ACC112 (cell line): ENCODE measurements at regions not wholly inside any gene's neighbourhood (a gene's known extent, or its start where the extent isn't known, plus 50 kb on each side); places are given as distances from the start of the nearest gene placed in this dataset.
"Not testable (repeated sequence)": the region's sequence is repeated elsewhere in the genome, so short reads cannot be mapped to it uniquely, and the experiment has no call there.

Source experiments
- H2AFZ ChIP-seq: fragments of 200-600 bp; sonication (generic); one replicate; pipeline ENCODE4 v1.6.0; 2017; ENCODE audit warnings: antibody characterized with exemption, low read length; ENCODE audit not compliant: unreplicated experiment
- H3K27ac ChIP-seq: fragments of 200-600 bp; sonication (generic); 2 replicates; pipeline ENCODE4 v1.5.1; 2014; ENCODE audit warnings: low read depth, mild to moderate bottlenecking, antibody characterized with exemption, low read length, moderate library complexity
- H3K27me3 ChIP-seq: fragments of 200-600 bp; sonication (generic); 2 replicates; pipeline ENCODE4 v1.6.1; 2014; ENCODE audit warnings: mild to moderate bottlenecking, antibody characterized with exemption, low read length, moderate library complexity, mixed read lengths; ENCODE audit not compliant: insufficient read depth
- H3K36me3 ChIP-seq: fragments of 200-600 bp; sonication (generic); 2 replicates; pipeline ENCODE4 v1.6.1; 2016; ENCODE audit warnings: mild to moderate bottlenecking, antibody characterized with exemption, low read length, moderate library complexity, mixed read lengths; ENCODE audit not compliant: insufficient read depth
- H3K4me1 ChIP-seq: fragments of 200-600 bp; sonication (generic); one replicate; pipeline ENCODE4 v1.6.1; 2016; ENCODE audit warnings: low read length, mixed read lengths; ENCODE audit not compliant: insufficient read depth, unreplicated experiment, control insufficient read depth
- H3K4me3 ChIP-seq: fragments of 200-600 bp; sonication (generic); 2 replicates; pipeline ENCODE4 v1.5.1; 2014; ENCODE audit warnings: mild to moderate bottlenecking, low read depth, low read length
- H3K79me2 ChIP-seq: fragments of 200-600 bp; sonication (generic); one replicate; pipeline ENCODE4 v1.6.0; 2016; ENCODE audit warnings: low read length; ENCODE audit not compliant: control insufficient read depth, unreplicated experiment, insufficient read depth

GRCh38 chr1:213492161-213493041, 441.4 kb downstream of the RPS6KC1 start:
- H3K36me3 ChIP-seq: no peaks in the 10 kb centered on the region
- H3K27ac ChIP-seq: no peak overlapping the region
- no peaks in the 10 kb centered on the region for H3K4me1 ChIP-seq
- no peak overlapping the region for H3K4me3 ChIP-seq
- no peak overlapping the region for H2AFZ ChIP-seq
- no peaks in the 10 kb centered on the region for H3K27me3 ChIP-seq
- no peaks in the 10 kb centered on the region for H3K79me2 ChIP-seq

DNA sequence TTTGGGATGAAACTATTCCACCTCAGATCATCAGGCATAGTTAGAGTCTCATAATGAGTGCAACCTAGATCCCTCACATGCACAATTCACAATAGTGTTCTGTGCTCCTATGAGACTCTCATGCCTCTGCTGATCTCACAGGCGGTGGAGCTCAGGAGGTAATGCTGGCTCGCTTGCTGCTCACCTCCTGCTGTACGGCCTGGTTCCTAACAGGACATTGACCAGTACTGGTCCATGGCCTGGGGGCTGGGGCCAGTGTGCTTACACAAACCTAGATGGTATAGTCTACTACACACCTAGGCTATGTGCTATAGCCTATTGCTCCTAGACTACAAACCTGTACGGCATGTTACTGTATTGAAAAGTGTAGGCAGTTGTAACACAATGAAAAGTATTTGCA, 448.4 kb downstream of the RPS6KC1 start:
- H3K4me3 ChIP-seq: no peak overlapping the region
- no peak overlapping the region for H3K27ac ChIP-seq
- no peaks in the 10 kb centered on the region for H3K79me2 ChIP-seq
- H3K4me1 ChIP-seq: no peaks in the 10 kb centered on the region
- H3K27me3 ChIP-seq: no peaks in the 10 kb centered on the region
- H3K36me3 ChIP-seq: no peaks in the 10 kb centered on the region
- H2AFZ ChIP-seq: no peak overlapping the region

GRCh38 chr1:213507472-213508223, 456.6 kb downstream of the RPS6KC1 start:
- Histone ChIP-seq H2AFZ (no peak overlapping the region), H3K27me3 (no peaks in the 10 kb centered on the region), H3K27ac (no peak overlapping the region), H3K36me3 (no peaks in the 10 kb centered on the region), H3K79me2 (no peaks in the 10 kb centered on the region), H3K4me1 (no peaks in the 10 kb centered on the region), H3K4me3 (no peak overlapping the region)

- H3K79me2 ChIP-seq: no peaks in the 10 kb centered on the region
- no peaks in the 10 kb centered on the region for H3K4me1 ChIP-seq
- H3K36me3 ChIP-seq: no peaks in the 10 kb centered on the region
- H3K27ac ChIP-seq: no peak overlapping the region
- H3K4me3 ChIP-seq: no peak overlapping the region
- H2AFZ ChIP-seq: no peak overlapping the region
- no peaks in the 10 kb centered on the region for H3K27me3 ChIP-seq
Measured at GRCh38 chr1:213511173-213511572, 460.1 kb downstream of the RPS6KC1 start.

- no peak overlapping the region for H2AFZ ChIP-seq
Measured at GRCh38 chr1:213512316-213512715, 461.3 kb downstream of the RPS6KC1 start.

GRCh38 chr1:213513006-213513405, 462.0 kb downstream of the RPS6KC1 start:
- H3K27me3 ChIP-seq: no peaks in the 10 kb centered on the region
- H2AFZ ChIP-seq: no peak overlapping the region
- H3K36me3 ChIP-seq: no peaks in the 10 kb centered on the region
- H3K4me1 ChIP-seq: no peaks in the 10 kb centered on the region
- no peak overlapping the region for H3K27ac ChIP-seq
- H3K79me2 ChIP-seq: no peaks in the 10 kb centered on the region
- H3K4me3 ChIP-seq: no peak overlapping the region

More at GRCh38 chr1:213512316-213512715, 461.3 kb downstream of the RPS6KC1 start:
- Histone ChIP-seq H3K79me2 (no peaks in the 10 kb centered on the region), H3K36me3 (no peaks in the 10 kb centered on the region), H3K27ac (no peak overlapping the region), H3K4me3 (no peak overlapping the region), H3K27me3 (no peaks in the 10 kb centered on the region), H3K4me1 (no peaks in the 10 kb centered on the region)

DNA sequence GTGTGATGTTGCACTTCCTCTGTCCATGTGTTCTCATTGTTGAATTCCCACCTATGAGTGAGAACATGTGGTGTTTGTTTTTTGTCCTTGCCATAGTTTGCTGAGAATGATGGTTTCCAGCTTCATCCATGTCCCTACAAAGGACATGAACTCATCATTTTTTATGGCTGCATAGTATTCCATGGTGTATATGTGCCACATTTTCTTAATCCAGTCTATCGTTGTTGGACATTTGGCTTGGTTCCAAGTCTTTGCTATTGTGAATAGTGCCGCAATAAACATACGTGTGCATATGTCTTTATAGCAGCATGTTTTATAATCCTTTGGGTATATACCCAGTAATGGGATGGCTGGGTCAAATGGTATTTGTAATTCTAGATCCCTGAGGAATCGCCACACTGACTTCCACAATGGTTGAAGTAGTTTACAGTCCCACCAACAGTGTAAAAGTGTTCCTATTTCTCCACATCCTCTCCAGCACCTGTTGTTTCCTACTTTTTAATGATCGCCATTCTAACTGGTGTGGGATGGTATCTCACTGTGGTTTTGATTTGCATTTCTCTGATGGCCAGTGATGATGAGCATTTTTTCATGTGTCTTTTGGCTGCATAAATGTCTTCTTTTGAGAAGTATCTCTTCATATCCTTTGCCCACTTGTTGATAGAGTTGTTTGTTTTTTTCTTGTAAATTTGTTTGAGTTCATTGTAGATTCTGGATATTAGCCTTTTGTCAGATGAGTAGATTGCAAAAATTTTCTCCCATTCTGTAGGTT, 463.6 kb downstream of the RPS6KC1 start:
- H3K4me3 ChIP-seq, H3K79me2 ChIP-seq, H2AFZ ChIP-seq, H3K36me3 ChIP-seq, H3K27ac ChIP-seq, H3K4me1 ChIP-seq, H3K27me3 ChIP-seq: not testable (repeated sequence)

DNA sequence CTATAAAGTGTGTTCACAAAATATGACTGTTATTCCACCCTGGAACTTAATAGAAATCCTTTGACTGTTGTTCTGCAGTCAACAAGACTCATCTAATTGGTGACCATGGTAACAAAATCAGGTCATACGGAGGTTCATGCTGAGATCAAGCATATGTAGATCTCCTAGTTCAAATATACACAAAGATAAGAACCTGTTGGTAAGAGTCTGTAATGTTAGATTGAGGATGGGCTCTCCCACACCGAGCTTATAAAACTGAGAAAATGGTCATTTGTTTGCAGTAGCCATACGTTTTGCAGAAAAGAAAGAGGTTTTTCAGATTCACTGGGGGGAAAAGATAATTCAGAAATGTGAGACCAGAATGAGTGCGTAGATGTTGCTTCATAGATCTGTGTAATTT, 468.1 kb downstream of the RPS6KC1 start:
- Histone ChIP-seq H3K79me2 (no peaks in the 10 kb centered on the region), H2AFZ (no peak overlapping the region), H3K27me3 (no peaks in the 10 kb centered on the region), H3K4me1 (no peaks in the 10 kb centered on the region), H3K36me3 (no peaks in the 10 kb centered on the region), H3K4me3 (no peak overlapping the region), H3K27ac (no peak overlapping the region)

GRCh38 chr1:213521206-213521605, 466.6 kb upstream of the PROX1 start:
- no peaks in the 10 kb centered on the region for H3K4me1 ChIP-seq
- no peaks in the 10 kb centered on the region for H3K27me3 ChIP-seq
- H3K79me2 ChIP-seq: no peaks in the 10 kb centered on the region
- H3K27ac ChIP-seq: no peak overlapping the region
- no peak overlapping the region for H2AFZ ChIP-seq
- no peak overlapping the region for H3K4me3 ChIP-seq
- H3K36me3 ChIP-seq: no peaks in the 10 kb centered on the region

DNA sequence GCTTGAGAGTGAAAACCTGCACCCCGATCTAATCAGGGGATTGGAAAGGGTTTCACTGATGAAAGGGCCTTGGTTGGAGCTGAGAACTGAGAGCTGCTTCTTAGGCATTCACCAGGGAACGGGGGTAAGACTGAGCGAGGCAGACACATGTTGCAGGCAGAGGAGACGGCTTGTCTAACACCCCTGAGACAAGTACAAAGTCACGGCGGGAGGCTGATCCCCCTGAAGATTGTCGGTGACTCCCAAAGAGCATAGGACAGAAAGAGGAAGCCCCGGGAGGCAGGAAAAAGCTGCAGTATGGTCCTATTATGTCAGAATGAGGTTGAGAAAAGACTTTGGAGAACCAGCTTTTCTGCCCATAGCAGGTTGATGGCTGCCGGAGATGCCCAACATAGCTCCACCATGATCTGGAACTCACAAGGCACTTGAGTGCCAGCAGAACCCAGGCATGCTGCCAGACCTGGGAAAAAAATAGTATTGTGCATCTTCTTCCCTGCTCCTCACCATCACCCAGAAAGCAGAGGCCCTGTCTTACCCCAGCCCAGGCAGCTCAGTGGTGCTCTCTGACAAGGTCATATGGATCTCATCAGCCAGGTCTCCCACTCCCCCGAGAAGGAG, 463.9 kb upstream of the PROX1 start:
- no peak overlapping the region for H3K27ac ChIP-seq
- H2AFZ ChIP-seq: no peak overlapping the region
- no peaks in the 10 kb centered on the region for H3K36me3 ChIP-seq
- no peaks in the 10 kb centered on the region for H3K27me3 ChIP-seq
- no peak overlapping the region for H3K4me3 ChIP-seq
- H3K79me2 ChIP-seq: no peaks in the 10 kb centered on the region
- no peaks in the 10 kb centered on the region for H3K4me1 ChIP-seq
